GM12878 (cell line): ENCODE measurements at regions not wholly inside any gene's neighbourhood (a gene's known extent, or its start where the extent isn't known, plus 50 kb on each side); places are given as distances from the start of the nearest gene placed in this dataset.

Experiments used
- ATAC-seq: fragments of 200-7000 bp; cut with Tn5 transposase; 3 replicates; pipeline ENCODE4 v1.9.1; 2020; ENCODE audit warnings: mild to moderate bottlenecking, moderate library complexity
- BruUV-seq: library from RNA; stranded (reverse); fragments of 400-500 nt; replicated peaks from 2 replicates; lab custom pipeline; 2021; lab: Mats Ljungman, UMichigan
- CTCF ChIA-PET: fragments of 300-600 bp; sonication (Branson Sonifier 250); formaldehyde crosslinking; extraction: SDS; loops from one replicate; lab custom pipeline; 2021; ENCODE audit warnings: inconsistent platforms; lab: Yijun Ruan, JAX
- POLR2A ChIA-PET: fragments of 350-600 bp; formaldehyde crosslinking; extraction: SDS; loops from one replicate; lab custom pipeline; 2021; ENCODE audit warnings: inconsistent platforms; lab: Charles Lee
- RAD21 ChIA-PET: fragments of 300-600 bp; sonication (Branson Sonifier 250); formaldehyde crosslinking; loops from one replicate; lab custom pipeline; 2023; ENCODE audit warnings: antibody characterized with exemption; ENCODE audit not compliant: unreplicated experiment; lab: Charles Lee
- SMC1A ChIA-PET: fragments of 300-600 bp; sonication (Branson Sonifier 250); formaldehyde crosslinking; loops from one replicate; lab custom pipeline; 2023; ENCODE audit not compliant: unreplicated experiment, uncharacterized antibody; lab: Charles Lee
- DNase-seq: peaks from one replicate; pipeline ENCODE4 v3.0.0-alpha.2; 2011; ENCODE audit warnings: low read depth, low spot score
- FAIRE-seq: peaks from 3 replicates; lab custom pipeline; 2011; peaks lifted over from hg19 to GRCh38; lab: Jason Lieb, UNC
- H2AFZ ChIP-seq: 2 replicates; pipeline ENCODE4 v1.6.0; 2011; ENCODE audit warnings: low read depth, low read length, control low read depth; ENCODE audit not compliant: control insufficient read depth
- H3K27ac ChIP-seq: 2 replicates; pipeline ENCODE4 v1.5.1; 2011; ENCODE audit warnings: control low read depth; ENCODE audit not compliant: control insufficient read depth, insufficient read depth
- H3K27me3 ChIP-seq, 2 experiments: replicated peaks in 1 of 2; 2 replicates each; pipeline versions ENCODE4 v1.6.0 to v1.6.1; 2011; ENCODE audit warnings: low read length in 1 of 2; ENCODE audit not compliant: control insufficient read depth in 2 of 2, insufficient read depth in 2 of 2
- H3K36me3 ChIP-seq, 2 experiments: 2 replicates each; pipeline ENCODE4 v1.5.1; 2011; ENCODE audit warnings: low read length in 1 of 2; ENCODE audit not compliant: control insufficient read depth in 2 of 2, insufficient read depth in 2 of 2
- H3K4me1 ChIP-seq: 2 replicates; pipeline ENCODE4 v1.6.1; 2011; ENCODE audit warnings: mild to moderate bottlenecking, low read length, moderate library complexity, mixed read lengths; ENCODE audit not compliant: control insufficient read depth, insufficient read depth
- H3K4me2 ChIP-seq: 2 replicates; pipeline ENCODE4 v1.6.0; 2011; ENCODE audit warnings: control low read depth; ENCODE audit not compliant: control insufficient read depth, insufficient read depth
- H3K4me3 ChIP-seq: fragments of 200-600 bp; sonication (generic); 2 replicates; pipeline ENCODE4 v1.5.1; 2016
- H3K79me2 ChIP-seq: 2 replicates; pipeline ENCODE4 v1.6.0; 2011; ENCODE audit warnings: low read length; ENCODE audit not compliant: control insufficient read depth, insufficient read depth
- H3K9ac ChIP-seq: 2 replicates; pipeline ENCODE4 v1.8.0; 2011; ENCODE audit warnings: low read length, control low read depth, mixed read lengths; ENCODE audit not compliant: control insufficient read depth, insufficient read depth
- H3K9me3 ChIP-seq: replicated peaks from 3 replicates; pipeline ENCODE4 v1.5.1; 2011; ENCODE audit warnings: mild to moderate bottlenecking, low read length; ENCODE audit not compliant: control insufficient read depth, insufficient read depth
- H4K20me1 ChIP-seq: 2 replicates; pipeline ENCODE4 v1.6.0; 2011; ENCODE audit not compliant: control insufficient read depth, insufficient read depth
- CEBPZ ChIP-seq: fragments of 150-350 bp; IDR thresholded peaks from 2 replicates; pipeline ENCODE4 v1.6.1; 2016; ENCODE audit warnings: low read depth, low read length
- E2F4 ChIP-seq: IDR thresholded peaks from 2 replicates; pipeline ENCODE4 v1.6.1; 2012; ENCODE audit warnings: low read depth, low read length, improper control_type of control experiment
- FOXM1 ChIP-seq: IDR thresholded peaks from 2 replicates; pipeline ENCODE4 v1.6.1; 2012; ENCODE audit warnings: low read depth, mild to moderate bottlenecking, inconsistent platforms, low read length, moderate library complexity
- HDGF ChIP-seq: fragments of 450-650 bp; IDR thresholded peaks from 2 replicates; pipeline ENCODE4 v1.6.1; 2016; ENCODE audit warnings: antibody characterized with exemption
- IRF5 ChIP-seq: fragments of 450-650 bp; IDR thresholded peaks from 2 replicates; pipeline ENCODE4 v1.6.1; 2017; ENCODE audit warnings: borderline replicate concordance
- LARP7 ChIP-seq: fragments of 450-650 bp; IDR thresholded peaks from 2 replicates; pipeline ENCODE4 v1.6.1; 2017; ENCODE audit warnings: mild to moderate bottlenecking
- MEF2A ChIP-seq: IDR thresholded peaks from 2 replicates; pipeline ENCODE4 v1.6.1; 2011; ENCODE audit warnings: low read depth, mild to moderate bottlenecking, low read length, moderate library complexity; ENCODE audit not compliant: insufficient read depth
- NBN ChIP-seq: fragments of 450-650 bp; IDR thresholded peaks from 2 replicates; pipeline ENCODE4 v1.6.1; 2016
- NFIC ChIP-seq: IDR thresholded peaks from 2 replicates; pipeline ENCODE4 v1.6.1; 2012; ENCODE audit warnings: low read depth, mild to moderate bottlenecking, inconsistent platforms, low read length, moderate library complexity
- SIX5 ChIP-seq: IDR thresholded peaks from 2 replicates; pipeline ENCODE4 v1.6.1; 2011; ENCODE audit warnings: mild to moderate bottlenecking, low read depth, low read length, moderate library complexity; ENCODE audit not compliant: severe bottlenecking
- SMC3 ChIP-seq: IDR thresholded peaks from 2 replicates; pipeline ENCODE4 v1.6.1; 2011; ENCODE audit warnings: low read length, improper control_type of control experiment, borderline replicate concordance
- SUPT20H ChIP-seq: IDR thresholded peaks from 2 replicates; pipeline ENCODE4 v1.6.1; 2011; ENCODE audit warnings: low read depth, mild to moderate bottlenecking, low read length, moderate library complexity, borderline replicate concordance; ENCODE audit not compliant: control insufficient read depth
- TBL1XR1 ChIP-seq: IDR thresholded peaks from 2 replicates; pipeline ENCODE4 v1.6.1; 2012; ENCODE audit warnings: low read depth, low read length, improper control_type of control experiment
- YBX1 ChIP-seq: fragments of 450-650 bp; IDR thresholded peaks from 2 replicates; pipeline ENCODE4 v1.6.1; 2016; ENCODE audit warnings: antibody characterized with exemption
- WGBS: methylation state at CpG from one replicate; pipeline ENCODE4 v1.1.6; 2016; ENCODE audit warnings: low lambda C conversion rate; ENCODE audit not compliant: insufficient replicate concordance, insufficient coverage; ENCODE audit errors: missing lambda C conversion rate; 5-methylcytosine and 5-hydroxymethylcytosine counted together
- in situ Hi-C: fragments of 300-500 bp; cut with MboI; formaldehyde crosslinking; loops from 9 replicates; pipeline ENCODE4 v1.14.3; 2018; ENCODE audit warnings: mixed read lengths
- intact Hi-C: fragments of 100-400 bp; cut with micrococcal nuclease; formaldehyde crosslinking; loops from one replicate; pipeline ENCODE4 v1.14.2; 2022; ENCODE audit not compliant: unreplicated experiment

GRCh38 chr12:86721713-86722397, 465.7 kb upstream of the MGAT4C start (continued):
- TF ChIP-seq CEBPZ (no peak), NFIC (no peak), LARP7 (no peak)

GRCh38 chr12:86719381-86719780, 463.2 kb upstream of the MGAT4C start:
- no peaks in the 10 kb centered on the region for H3K4me1 ChIP-seq
- no peaks in the 10 kb centered on the region for H4K20me1 ChIP-seq
- no peak for FAIRE-seq
- no peak overlapping the region for H3K4me3 ChIP-seq
- no peaks in the 10 kb centered on the region for H3K9me3 ChIP-seq
- 25% methylated on average over 1 of the region's 1 CpG for WGBS
- POLR2A ChIA-PET, result no interaction called here
- no peak for DNase-seq
- no TSS peak for BruUV-seq
- no peaks in the 10 kb centered on the region for H3K27me3 ChIP-seq
- no peaks in the 10 kb centered on the region for H3K79me2 ChIP-seq
- no peak overlapping the region for H3K27ac ChIP-seq
- CTCF ChIA-PET, result no interaction called here
- in situ Hi-C loops, result no loop called here
- H2AFZ ChIP-seq, result no peak overlapping the region
- H3K4me2 ChIP-seq, result no peak overlapping the region
- H3K9ac ChIP-seq, result no peak overlapping the region
- intact Hi-C loops, result no loop called here
- ATAC-seq, result no peak
- SMC1A ChIA-PET, result no interaction called here
- no peaks in the 10 kb centered on the region for H3K36me3 ChIP-seq
- RAD21 ChIA-PET, result no interaction called here
- TF ChIP-seq MEF2A, result no peak
- no peak for TF ChIP-seq TBL1XR1
- TF ChIP-seq IRF5, result no peak
- no peak for TF ChIP-seq SUPT20H
- TF ChIP-seq NBN, result no peak
- TF ChIP-seq FOXM1, result no peak
- TF ChIP-seq SIX5, result no peak
- TF ChIP-seq SMC3, result no peak
- no peak for TF ChIP-seq HDGF
- no peak for TF ChIP-seq E2F4
- no peak for TF ChIP-seq YBX1
